RWPE2 (cell line): ENCODE measurements at regions not wholly inside any gene's neighbourhood (a gene's known extent, or its start where the extent isn't known, plus 50 kb on each side); places are given as distances from the start of the nearest gene placed in this dataset.

Experiments
- ATAC-seq: fragments of 200-7000 bp; cut with Tn5 transposase; 3 replicates; pipeline ENCODE4 v1.9.1; 2021; ENCODE audit warnings: low read depth
- DNase-seq: peaks from one replicate; pipeline ENCODE4 v3.0.0-alpha.2; 2020; ENCODE audit warnings: low spot score
- H3K27ac ChIP-seq: fragments of 450-650 bp; 2 replicates; pipeline ENCODE4 v1.5.1; 2017; ENCODE audit warnings: mild to moderate bottlenecking; ENCODE audit not compliant: poor library complexity, severe bottlenecking
- H3K27me3 ChIP-seq: fragments of 250-450 bp; sonication (Bioruptor Pico); 2 replicates; pipeline ENCODE4 v1.5.1; 2021; ENCODE audit warnings: mild to moderate bottlenecking, moderate library complexity; ENCODE audit not compliant: insufficient read depth, poor library complexity, severe bottlenecking
- H3K36me3 ChIP-seq: fragments of 250-450 bp; sonication (Bioruptor Pico); 2 replicates; pipeline ENCODE4 v1.5.1; 2020; ENCODE audit warnings: low read depth, mild to moderate bottlenecking, moderate library complexity
- H3K4me1 ChIP-seq: fragments of 250-450 bp; sonication (Bioruptor Pico); 2 replicates; pipeline ENCODE4 v1.5.1; 2021; ENCODE audit warnings: mild to moderate bottlenecking, moderate library complexity; ENCODE audit not compliant: insufficient read depth, poor library complexity, severe bottlenecking
- H3K4me3 ChIP-seq: fragments of 250-450 bp; sonication (Bioruptor Pico); 2 replicates; pipeline ENCODE4 v1.5.1; 2021; ENCODE audit warnings: mild to moderate bottlenecking, moderate library complexity; ENCODE audit not compliant: severe bottlenecking
- H3K9me3 ChIP-seq: fragments of 250-450 bp; sonication (Bioruptor Pico); 2 replicates; pipeline ENCODE4 v1.5.1; 2021; ENCODE audit warnings: mild to moderate bottlenecking, moderate library complexity; ENCODE audit not compliant: severe bottlenecking
- CTCF ChIP-seq: fragments of 450-650 bp; IDR thresholded peaks from one replicate; pipeline ENCODE4 v1.5.1; 2017; ENCODE audit warnings: mild to moderate bottlenecking, moderate library complexity; ENCODE audit not compliant: poor library complexity, severe bottlenecking

GRCh38 chr9:92170848-92171247, 55.6 kb upstream of the SPTLC1 start:
- TF ChIP-seq CTCF, result no peak
- Histone ChIP-seq H3K4me1 (no peaks in the 10 kb centered on the region), H3K9me3 (no peaks in the 10 kb centered on the region), H3K27me3 (no peaks in the 10 kb centered on the region), H3K36me3 (no peaks in the 10 kb centered on the region), H3K4me3 (no peak overlapping the region), H3K27ac (no peak overlapping the region)
- ATAC-seq, result no peak
- DNase-seq, result no peak

GRCh38 chr9:92165484-92165883, 50.3 kb upstream of the SPTLC1 start:
- H3K27ac ChIP-seq, result no peak overlapping the region
- H3K9me3 ChIP-seq, result no peaks in the 10 kb centered on the region
- DNase-seq (no peak), ATAC-seq (no peak)
- no peak overlapping the region for H3K4me3 ChIP-seq
- no peaks in the 10 kb centered on the region for H3K36me3 ChIP-seq
- H3K27me3 ChIP-seq, result no peaks in the 10 kb centered on the region
- TF ChIP-seq CTCF, result no peak
- H3K4me1 ChIP-seq, result no peaks in the 10 kb centered on the region
